IPS DF 19.7 (cell line): ENCODE measurements at regions not wholly inside any gene's neighbourhood (a gene's known extent, or its start where the extent isn't known, plus 50 kb on each side); places are given as distances from the start of the nearest gene placed in this dataset.
"Not testable (repeated sequence)": the region's sequence is repeated elsewhere in the genome, so short reads cannot be mapped to it uniquely, and the experiment has no call there.

ENCODE experiments used
- DNase-seq: peaks from one replicate; pipeline ENCODE4 v3.0.0-alpha.2; 2013; ENCODE audit warnings: low read depth, low spot score

- DNase-seq = no peak
Measured at GRCh38 chr21:38913893-38914527, 108.3 kb downstream of the ETS2 start.

DNA sequence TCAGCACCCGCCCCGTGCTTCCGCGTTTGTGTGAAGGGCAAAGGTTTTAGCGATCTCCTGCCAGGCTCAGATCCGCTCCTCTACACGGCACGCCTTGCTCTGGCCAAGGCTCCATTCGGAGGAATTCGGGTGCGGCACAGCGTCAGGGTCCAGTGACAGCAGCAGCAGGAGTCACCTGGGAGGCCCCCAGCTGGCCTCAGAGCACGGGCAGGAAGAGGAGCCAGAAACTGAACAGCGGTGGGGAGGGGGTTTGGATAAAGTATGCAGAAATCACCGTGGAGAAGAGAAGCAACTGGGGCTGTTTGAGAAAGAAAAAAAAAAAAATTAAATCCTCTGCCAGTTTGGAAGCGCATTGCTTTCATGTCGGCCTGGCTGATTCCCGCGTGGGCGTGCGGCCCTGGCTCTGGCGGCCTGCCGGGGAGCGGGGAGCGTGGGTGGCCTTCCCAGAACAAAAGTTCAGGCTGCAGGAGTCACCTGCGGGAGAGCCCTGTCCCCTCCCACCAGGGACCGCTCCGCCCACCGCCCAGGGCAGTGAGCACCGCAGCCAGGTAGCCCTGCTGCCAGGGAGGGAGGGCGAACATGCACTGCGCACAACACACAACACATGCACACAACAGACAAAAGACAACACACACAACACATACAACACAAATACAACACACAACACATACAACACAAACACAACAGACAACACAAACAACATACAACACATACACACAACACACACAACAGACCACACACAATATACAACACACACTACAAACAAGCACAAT is 107.6 kb downstream of the ETS2 start:
- DNase-seq = no peak

GRCh38 chr21:38912789-38913119 is 107.0 kb downstream of the ETS2 start:
- no peak for DNase-seq

DNA sequence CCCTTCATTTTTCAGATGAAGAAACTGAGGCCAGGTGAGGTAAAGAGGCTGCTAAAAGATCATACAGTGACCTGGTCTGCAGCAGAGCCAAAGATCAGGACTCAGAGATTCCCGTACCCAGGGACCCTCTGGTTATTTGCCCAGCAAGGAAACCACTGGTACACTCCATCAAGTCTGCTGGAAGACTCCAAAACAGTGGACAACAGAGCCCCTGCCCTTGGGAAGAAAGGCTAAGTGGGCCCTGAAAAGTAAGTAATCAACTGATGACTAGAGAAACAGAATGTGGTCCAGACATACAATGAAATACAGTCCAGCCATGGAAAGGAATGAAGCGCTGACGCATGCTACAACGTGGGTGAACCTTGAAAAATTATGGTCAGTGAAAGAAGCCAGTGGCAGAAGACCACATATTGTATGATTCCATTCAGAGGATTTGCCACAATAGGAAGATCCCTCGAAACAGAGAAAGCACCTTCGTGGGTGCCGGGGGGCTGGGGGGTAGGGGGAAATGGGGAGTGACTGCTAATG is 106.4 kb downstream of the ETS2 start:
- no peak for DNase-seq

GRCh38 chr21:38911484-38912101 is 105.9 kb downstream of the ETS2 start:
- no peak for DNase-seq

DNA sequence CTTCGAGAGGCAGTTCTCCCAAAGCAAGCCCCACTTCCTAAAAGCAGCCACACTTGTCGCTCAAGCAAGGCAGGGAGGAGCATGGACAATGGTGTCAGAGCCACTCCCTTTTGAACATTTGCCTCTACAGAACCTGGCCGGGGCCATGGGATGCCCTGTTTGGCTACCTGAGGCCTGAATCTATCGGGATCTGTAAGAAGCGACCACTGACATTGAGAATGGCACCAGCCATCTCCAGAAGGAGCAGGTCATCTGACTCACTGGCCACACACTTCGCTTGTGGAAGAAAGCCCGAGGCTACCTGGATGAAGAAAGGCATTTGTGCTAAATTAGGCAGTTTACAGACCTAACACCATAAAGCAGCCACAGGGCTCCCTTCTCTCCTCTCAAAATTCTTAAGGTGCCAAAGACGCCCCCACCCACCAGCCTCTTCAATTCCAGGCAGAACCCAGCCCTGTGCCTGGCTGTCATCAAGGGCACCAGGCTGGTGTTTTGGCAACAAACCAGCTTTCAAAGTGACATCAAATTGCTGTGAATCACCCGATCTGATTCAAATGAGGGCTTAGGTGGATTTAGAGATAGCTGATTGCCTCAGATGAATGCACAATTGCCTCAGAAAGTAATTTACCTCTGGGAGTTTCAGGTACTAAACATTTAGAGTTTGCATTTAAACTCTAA is 104.8 kb downstream of the ETS2 start:
- no peak for DNase-seq

GRCh38 chr21:38909929-38910328 is 104.2 kb downstream of the ETS2 start:
- DNase-seq = no peak

- DNase-seq = no peak
Measured at GRCh38 chr21:38909109-38909508, 103.4 kb downstream of the ETS2 start.

DNA sequence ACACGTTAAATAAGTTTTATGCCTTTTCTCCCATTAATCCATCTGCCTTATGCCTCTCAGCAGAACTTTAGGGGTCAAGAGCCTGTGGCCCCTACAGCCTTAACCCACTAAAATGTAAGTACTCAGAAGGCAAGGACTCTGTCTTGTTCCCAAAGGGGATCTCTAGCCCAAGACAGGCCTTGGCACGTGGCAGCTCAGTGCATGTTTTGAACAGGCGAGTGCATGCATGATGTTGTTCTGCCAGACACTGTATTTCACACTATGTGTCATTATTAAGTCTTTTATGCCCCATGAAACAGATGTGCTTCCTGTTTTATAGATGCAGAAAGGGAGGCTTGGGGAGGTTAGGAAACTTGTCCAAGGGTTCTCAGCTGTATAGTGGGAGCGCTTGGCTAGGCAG is 102.8 kb downstream of the ETS2 start:
- DNase-seq = no peak

DNA sequence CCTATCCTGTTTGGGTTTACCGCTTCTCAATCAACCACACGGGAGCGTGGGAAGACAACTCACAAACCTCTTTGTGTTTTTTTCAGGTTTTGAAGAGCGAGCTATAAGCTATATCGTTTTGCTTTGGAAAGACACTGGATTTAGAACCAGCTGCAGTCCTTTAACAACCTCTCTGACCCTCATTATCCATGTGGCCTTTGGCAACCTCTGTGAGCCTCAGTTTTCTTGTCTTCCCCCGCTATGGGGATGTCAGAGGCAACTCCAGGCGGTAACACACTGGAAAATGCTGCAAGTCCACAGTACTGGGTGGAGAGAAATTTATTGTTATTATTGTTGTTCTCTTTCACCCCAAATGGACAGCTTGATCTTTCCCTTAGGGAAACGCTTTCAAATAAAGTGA is 100.0 kb downstream of the ETS2 start:
- no peak for DNase-seq

- DNase-seq = no peak
Measured at GRCh38 chr21:38905328-38905727, 99.6 kb downstream of the ETS2 start.

- no peak for DNase-seq
Measured at GRCh38 chr21:38903690-38904139, 98.0 kb downstream of the ETS2 start.

DNA sequence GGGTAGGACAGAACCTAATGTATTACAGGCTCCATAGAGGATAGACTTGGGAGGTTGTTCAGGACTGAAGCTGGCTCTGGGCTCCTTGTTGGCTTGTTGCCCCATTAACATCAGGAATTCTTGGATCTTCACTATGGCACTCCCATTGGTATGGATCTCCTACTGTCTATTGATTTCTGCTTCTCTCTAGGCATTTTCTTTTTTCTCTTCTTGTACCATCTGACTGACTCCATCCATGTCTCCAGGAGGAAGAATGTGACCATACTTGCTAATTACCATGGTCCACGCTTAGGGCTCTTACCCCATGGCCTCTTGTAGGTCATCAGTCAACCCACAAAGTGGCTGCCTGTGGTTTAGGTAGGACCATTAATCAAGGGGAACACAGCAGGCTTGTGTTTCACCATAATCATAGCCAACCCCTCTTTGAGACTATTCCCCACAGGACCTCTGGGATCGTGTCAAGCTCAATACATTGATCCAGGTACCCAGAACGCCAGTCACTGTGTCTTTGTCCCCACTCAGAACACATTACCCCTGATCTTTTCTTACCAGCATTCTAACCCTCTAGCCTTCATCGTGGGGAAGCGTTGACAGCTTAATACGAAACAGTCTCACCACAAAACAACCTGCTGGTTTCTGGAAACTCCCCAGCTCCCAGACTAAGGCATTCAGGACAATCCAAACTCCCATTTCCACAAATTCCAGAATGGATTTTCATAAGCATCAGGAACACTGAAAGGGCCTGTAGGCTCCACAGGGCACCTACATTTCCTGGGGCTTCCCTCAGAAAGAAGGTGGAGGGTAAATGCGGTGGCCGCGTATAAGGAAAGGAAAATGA is 97.1 kb downstream of the ETS2 start:
- no peak for DNase-seq

- DNase-seq = no peak
Measured at GRCh38 chr21:38900499-38900898, 94.8 kb downstream of the ETS2 start.

DNA sequence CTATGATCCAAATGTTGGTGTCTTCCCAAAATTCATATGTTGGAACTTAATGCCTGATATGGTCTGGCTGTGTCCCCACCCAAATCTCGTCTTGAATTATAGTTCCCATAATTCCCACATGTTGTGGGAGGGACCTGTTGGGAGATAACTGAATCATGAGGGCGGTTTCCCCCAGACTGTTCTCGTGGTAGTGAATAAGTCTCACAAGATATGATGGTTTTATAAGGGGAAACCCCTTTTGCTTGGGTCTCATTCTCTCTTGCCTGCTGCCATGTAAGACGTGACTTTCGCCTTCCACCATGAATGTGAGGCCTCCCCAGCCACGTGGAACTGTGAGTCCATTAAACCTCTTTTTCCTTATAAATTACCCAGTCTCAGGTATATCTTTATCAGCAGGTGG is 94.3 kb downstream of the ETS2 start:
- not testable (repeated sequence) for DNase-seq

- DNase-seq = no peak
Measured at GRCh38 chr21:38899277-38899947, 93.7 kb downstream of the ETS2 start.

DNA sequence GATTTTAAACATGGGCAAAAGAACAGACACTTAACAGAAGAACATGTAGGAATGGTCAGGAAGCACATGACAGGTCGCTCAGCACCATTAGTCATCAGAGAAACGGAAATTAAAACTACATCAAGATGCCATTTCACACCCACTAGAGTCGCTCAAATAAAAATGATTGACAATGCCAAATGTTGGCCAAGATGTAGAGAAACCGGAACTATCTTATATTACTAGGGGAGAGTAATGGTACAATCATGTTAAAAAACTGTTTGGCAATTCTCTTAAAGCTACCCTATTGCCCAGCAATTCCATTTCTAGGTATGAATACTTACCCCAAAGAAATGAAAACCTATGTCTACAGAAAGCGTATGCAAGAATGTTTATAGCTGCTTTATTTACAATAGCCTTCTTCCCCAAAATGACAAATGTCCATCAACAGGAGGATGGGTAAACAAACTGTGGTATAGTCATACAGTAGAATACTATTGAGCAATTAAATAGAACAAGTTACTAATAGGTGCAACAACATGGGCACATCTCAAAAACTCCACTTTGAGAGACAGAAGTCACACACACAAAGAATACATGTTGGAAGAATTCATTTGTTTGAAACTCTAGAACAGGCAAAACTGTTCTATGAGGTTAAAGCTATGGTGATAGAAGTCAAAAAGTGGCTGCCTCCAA is 92.8 kb downstream of the ETS2 start:
- DNase-seq = no peak

DNA sequence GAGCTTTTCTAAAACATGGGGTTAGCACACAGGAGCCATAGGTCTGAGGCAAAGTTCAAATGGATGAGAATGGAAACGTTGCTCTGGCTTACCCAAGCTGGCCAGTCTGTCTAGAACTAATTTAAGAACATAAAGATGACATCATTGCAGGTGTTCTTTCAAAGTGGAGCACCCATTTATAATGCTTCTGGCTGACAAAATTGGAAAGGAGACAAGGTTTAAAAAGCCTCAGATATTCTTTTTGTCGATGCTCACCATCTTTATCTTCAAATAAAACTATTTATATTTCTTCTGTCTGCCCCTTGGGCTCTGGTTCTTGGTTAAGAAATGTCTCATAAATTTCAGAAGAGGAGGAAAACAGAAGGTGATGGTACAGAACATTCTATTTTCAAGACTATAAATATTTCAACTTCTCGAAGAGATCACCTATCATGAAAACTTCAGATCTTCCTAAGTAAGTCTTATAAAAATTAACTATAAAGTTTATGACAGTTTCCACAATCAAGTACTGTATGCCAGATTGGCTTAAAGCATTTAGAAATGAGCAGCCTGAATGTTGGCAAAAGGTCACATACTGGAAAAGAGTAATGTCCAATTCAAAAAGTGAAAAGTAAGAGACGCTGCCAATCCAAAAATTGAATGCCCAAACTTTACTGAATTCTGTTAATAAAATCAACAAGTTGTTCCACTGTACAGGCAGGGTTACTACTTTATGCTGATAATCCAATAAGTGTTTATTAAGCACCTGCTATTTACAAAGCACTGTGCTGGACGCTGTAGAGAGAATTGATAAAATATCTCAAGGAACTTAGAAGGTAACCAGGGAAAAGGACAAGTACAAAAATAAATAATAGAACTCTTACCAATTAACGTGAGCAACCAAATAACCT is 92.0 kb downstream of the ETS2 start:
- DNase-seq = no peak

- DNase-seq = no peak
Measured at GRCh38 chr21:38894899-38895298, 89.2 kb downstream of the ETS2 start.
